GM12878 (cell line): ENCODE measurements at regions not wholly inside any gene's neighbourhood (a gene's known extent, or its start where the extent isn't known, plus 50 kb on each side); places are given as distances from the start of the nearest gene placed in this dataset.

ENCODE experiments used
- ATAC-seq: fragments of 200-7000 bp; cut with Tn5 transposase; 3 replicates; pipeline ENCODE4 v1.9.1; 2020; ENCODE audit warnings: mild to moderate bottlenecking, moderate library complexity
- BruUV-seq: library from RNA; stranded (reverse); fragments of 400-500 nt; replicated peaks from 2 replicates; lab custom pipeline; 2021; lab: Mats Ljungman, UMichigan
- CTCF ChIA-PET: fragments of 300-600 bp; sonication (Branson Sonifier 250); formaldehyde crosslinking; extraction: SDS; loops from one replicate; lab custom pipeline; 2021; ENCODE audit warnings: inconsistent platforms; lab: Yijun Ruan, JAX
- POLR2A ChIA-PET: fragments of 350-600 bp; formaldehyde crosslinking; extraction: SDS; loops from one replicate; lab custom pipeline; 2021; ENCODE audit warnings: inconsistent platforms; lab: Charles Lee
- RAD21 ChIA-PET: fragments of 300-600 bp; sonication (Branson Sonifier 250); formaldehyde crosslinking; loops from one replicate; lab custom pipeline; 2023; ENCODE audit warnings: antibody characterized with exemption; ENCODE audit not compliant: unreplicated experiment; lab: Charles Lee
- SMC1A ChIA-PET: fragments of 300-600 bp; sonication (Branson Sonifier 250); formaldehyde crosslinking; loops from one replicate; lab custom pipeline; 2023; ENCODE audit not compliant: unreplicated experiment, uncharacterized antibody; lab: Charles Lee
- DNase-seq: peaks from one replicate; pipeline ENCODE4 v3.0.0-alpha.2; 2011; ENCODE audit warnings: low read depth, low spot score
- FAIRE-seq: peaks from 3 replicates; lab custom pipeline; 2011; peaks lifted over from hg19 to GRCh38; lab: Jason Lieb, UNC
- H2AFZ ChIP-seq: 2 replicates; pipeline ENCODE4 v1.6.0; 2011; ENCODE audit warnings: low read depth, low read length, control low read depth; ENCODE audit not compliant: control insufficient read depth
- H3K27ac ChIP-seq: 2 replicates; pipeline ENCODE4 v1.5.1; 2011; ENCODE audit warnings: control low read depth; ENCODE audit not compliant: control insufficient read depth, insufficient read depth
- H3K27me3 ChIP-seq, 2 experiments: replicated peaks in 1 of 2; 2 replicates each; pipeline versions ENCODE4 v1.6.0 to v1.6.1; 2011; ENCODE audit warnings: low read length in 1 of 2; ENCODE audit not compliant: control insufficient read depth in 2 of 2, insufficient read depth in 2 of 2
- H3K36me3 ChIP-seq, 2 experiments: 2 replicates each; pipeline ENCODE4 v1.5.1; 2011; ENCODE audit warnings: low read length in 1 of 2; ENCODE audit not compliant: control insufficient read depth in 2 of 2, insufficient read depth in 2 of 2
- H3K4me1 ChIP-seq: 2 replicates; pipeline ENCODE4 v1.6.1; 2011; ENCODE audit warnings: mild to moderate bottlenecking, low read length, moderate library complexity, mixed read lengths; ENCODE audit not compliant: control insufficient read depth, insufficient read depth
- H3K4me2 ChIP-seq: 2 replicates; pipeline ENCODE4 v1.6.0; 2011; ENCODE audit warnings: control low read depth; ENCODE audit not compliant: control insufficient read depth, insufficient read depth
- H3K4me3 ChIP-seq: fragments of 200-600 bp; sonication (generic); 2 replicates; pipeline ENCODE4 v1.5.1; 2016
- H3K79me2 ChIP-seq: 2 replicates; pipeline ENCODE4 v1.6.0; 2011; ENCODE audit warnings: low read length; ENCODE audit not compliant: control insufficient read depth, insufficient read depth
- H3K9ac ChIP-seq: 2 replicates; pipeline ENCODE4 v1.8.0; 2011; ENCODE audit warnings: low read length, control low read depth, mixed read lengths; ENCODE audit not compliant: control insufficient read depth, insufficient read depth
- H3K9me3 ChIP-seq: replicated peaks from 3 replicates; pipeline ENCODE4 v1.5.1; 2011; ENCODE audit warnings: mild to moderate bottlenecking, low read length; ENCODE audit not compliant: control insufficient read depth, insufficient read depth
- H4K20me1 ChIP-seq: 2 replicates; pipeline ENCODE4 v1.6.0; 2011; ENCODE audit not compliant: control insufficient read depth, insufficient read depth
- HDAC2 ChIP-seq: fragments of 200-600 bp; sonication (generic); IDR thresholded peaks from 2 replicates; pipeline ENCODE4 v1.6.1; 2017
- MXI1 ChIP-seq: fragments of 150-350 bp; IDR thresholded peaks from 2 replicates; pipeline ENCODE4 v1.6.1; 2011; ENCODE audit warnings: low read depth, mild to moderate bottlenecking, inconsistent platforms, low read length, improper control_type of control experiment
- NR2C2 ChIP-seq: IDR thresholded peaks from 2 replicates; pipeline ENCODE4 v1.6.1; 2011; ENCODE audit warnings: borderline replicate concordance, low read depth; ENCODE audit not compliant: control insufficient read depth, insufficient read length
- PAX5 ChIP-seq: IDR thresholded peaks from 2 replicates; pipeline ENCODE4 v1.6.1; 2011; ENCODE audit warnings: low read depth, low read length, borderline replicate concordance
- SPI1 ChIP-seq: IDR thresholded peaks from 2 replicates; pipeline ENCODE4 v1.6.1; 2011; ENCODE audit warnings: low read depth, mild to moderate bottlenecking, low read length, moderate library complexity, borderline replicate concordance; ENCODE audit not compliant: insufficient read depth
- WGBS: methylation state at CpG from one replicate; pipeline ENCODE4 v1.1.6; 2016; ENCODE audit warnings: low lambda C conversion rate; ENCODE audit not compliant: insufficient replicate concordance, insufficient coverage; ENCODE audit errors: missing lambda C conversion rate; 5-methylcytosine and 5-hydroxymethylcytosine counted together
- in situ Hi-C: fragments of 300-500 bp; cut with MboI; formaldehyde crosslinking; loops from 9 replicates; pipeline ENCODE4 v1.14.3; 2018; ENCODE audit warnings: mixed read lengths
- intact Hi-C: fragments of 100-400 bp; cut with micrococcal nuclease; formaldehyde crosslinking; loops from one replicate; pipeline ENCODE4 v1.14.2; 2022; ENCODE audit not compliant: unreplicated experiment
- TF ChIP-seq, protein P1 (sequence below): IDR thresholded peaks from 2 replicates; pipeline ENCODE4 v1.6.1; 2012; ENCODE audit warnings: low read depth, low read length, improper control_type of control experiment
- TF ChIP-seq, protein P2 (sequence below): fragments of 450-650 bp; formaldehyde crosslinking; IDR thresholded peaks from 2 replicates; pipeline ENCODE4 v1.4.0; 2020; ENCODE audit warnings: mild to moderate bottlenecking, moderate library complexity

DNA sequence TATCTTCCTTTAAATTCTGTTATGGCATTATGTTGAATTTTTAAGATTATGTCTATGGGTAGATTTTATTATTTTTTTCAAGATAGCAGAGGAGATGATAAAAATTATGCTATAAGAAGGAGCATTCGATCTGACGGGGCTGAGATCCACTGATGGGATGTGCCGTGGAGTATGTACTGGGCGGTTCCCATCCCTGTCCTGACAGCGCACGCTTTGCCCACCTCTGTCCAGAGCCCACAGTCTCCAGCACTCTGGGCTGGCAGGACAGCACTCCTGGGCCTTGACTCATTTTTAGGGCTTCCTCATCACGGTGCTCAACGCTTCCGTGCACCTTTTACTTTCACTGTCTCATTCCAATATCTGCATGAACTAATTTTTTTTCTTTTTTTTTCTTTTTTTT, 235.5 kb downstream of the TEX29 start:
- Histone ChIP-seq H3K4me2 (no peak overlapping the region), H3K9ac (no peak overlapping the region), H3K9me3 (no peaks in the 10 kb centered on the region), H3K36me3 (no peaks in the 10 kb centered on the region), H3K4me3 (no peak overlapping the region), H3K27ac (no peak overlapping the region), H2AFZ (no peak overlapping the region), H4K20me1 (no peaks in the 10 kb centered on the region), H3K4me1 (no peaks in the 10 kb centered on the region), H3K27me3 (no peaks in the 10 kb centered on the region; a peak in 1 of 4 replicates), H3K79me2 (no peaks in the 10 kb centered on the region)
- in situ Hi-C loops: no loop called here
- intact Hi-C loops: no loop called here
- WGBS: 44% methylated on average over 9 of the region's 9 CpGs
- ChIA-PET SMC1A (no interaction called here), RAD21 (no interaction called here), CTCF (no interaction called here), POLR2A (no interaction called here)
- no peak for TF ChIP-seq SPI1
- no peak for TF ChIP-seq MXI1
- TF ChIP-seq, protein P1, sequence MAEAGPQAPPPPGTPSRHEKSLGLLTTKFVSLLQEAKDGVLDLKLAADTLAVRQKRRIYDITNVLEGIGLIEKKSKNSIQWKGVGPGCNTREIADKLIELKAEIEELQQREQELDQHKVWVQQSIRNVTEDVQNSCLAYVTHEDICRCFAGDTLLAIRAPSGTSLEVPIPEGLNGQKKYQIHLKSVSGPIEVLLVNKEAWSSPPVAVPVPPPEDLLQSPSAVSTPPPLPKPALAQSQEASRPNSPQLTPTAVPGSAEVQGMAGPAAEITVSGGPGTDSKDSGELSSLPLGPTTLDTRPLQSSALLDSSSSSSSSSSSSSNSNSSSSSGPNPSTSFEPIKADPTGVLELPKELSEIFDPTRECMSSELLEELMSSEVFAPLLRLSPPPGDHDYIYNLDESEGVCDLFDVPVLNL: no peak
- no peak for TF ChIP-seq NR2C2
- TF ChIP-seq, protein P2, sequence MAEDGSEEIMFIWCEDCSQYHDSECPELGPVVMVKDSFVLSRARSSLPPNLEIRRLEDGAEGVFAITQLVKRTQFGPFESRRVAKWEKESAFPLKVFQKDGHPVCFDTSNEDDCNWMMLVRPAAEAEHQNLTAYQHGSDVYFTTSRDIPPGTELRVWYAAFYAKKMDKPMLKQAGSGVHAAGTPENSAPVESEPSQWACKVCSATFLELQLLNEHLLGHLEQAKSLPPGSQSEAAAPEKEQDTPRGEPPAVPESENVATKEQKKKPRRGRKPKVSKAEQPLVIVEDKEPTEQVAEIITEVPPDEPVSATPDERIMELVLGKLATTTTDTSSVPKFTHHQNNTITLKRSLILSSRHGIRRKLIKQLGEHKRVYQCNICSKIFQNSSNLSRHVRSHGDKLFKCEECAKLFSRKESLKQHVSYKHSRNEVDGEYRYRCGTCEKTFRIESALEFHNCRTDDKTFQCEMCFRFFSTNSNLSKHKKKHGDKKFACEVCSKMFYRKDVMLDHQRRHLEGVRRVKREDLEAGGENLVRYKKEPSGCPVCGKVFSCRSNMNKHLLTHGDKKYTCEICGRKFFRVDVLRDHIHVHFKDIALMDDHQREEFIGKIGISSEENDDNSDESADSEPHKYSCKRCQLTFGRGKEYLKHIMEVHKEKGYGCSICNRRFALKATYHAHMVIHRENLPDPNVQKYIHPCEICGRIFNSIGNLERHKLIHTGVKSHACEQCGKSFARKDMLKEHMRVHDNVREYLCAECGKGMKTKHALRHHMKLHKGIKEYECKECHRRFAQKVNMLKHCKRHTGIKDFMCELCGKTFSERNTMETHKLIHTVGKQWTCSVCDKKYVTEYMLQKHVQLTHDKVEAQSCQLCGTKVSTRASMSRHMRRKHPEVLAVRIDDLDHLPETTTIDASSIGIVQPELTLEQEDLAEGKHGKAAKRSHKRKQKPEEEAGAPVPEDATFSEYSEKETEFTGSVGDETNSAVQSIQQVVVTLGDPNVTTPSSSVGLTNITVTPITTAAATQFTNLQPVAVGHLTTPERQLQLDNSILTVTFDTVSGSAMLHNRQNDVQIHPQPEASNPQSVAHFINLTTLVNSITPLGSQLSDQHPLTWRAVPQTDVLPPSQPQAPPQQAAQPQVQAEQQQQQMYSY (CRISPR knock-in tag): no peak
- TF ChIP-seq HDAC2: no peak
- TF ChIP-seq PAX5: no peak
- ATAC-seq: no peak
- no peak for DNase-seq
- no peak for FAIRE-seq
- BruUV-seq: no TSS peak
